ENCODE measurements at regions not wholly inside any gene's neighbourhood (a gene's known extent, or its start where the extent isn't known, plus 50 kb on each side); places are given as distances from the start of the nearest gene placed in this dataset.
A peak's percentile ranks its signal among the peaks of the same experiment; 100 is the strongest.
"Not testable (repeated sequence)": the region's sequence is repeated elsewhere in the genome, so short reads cannot be mapped to it uniquely, and the experiment has no call there.

GRCh38 chr18:60123031-60123430 lies 223.2 kb downstream of the PMAIP1 start:
- no peak for DNase-seq

- DNase-seq = no peak
Observed at GRCh38 chr18:60122339-60122738, 222.5 kb downstream of the PMAIP1 start.

- DNase-seq = no peak
Observed at GRCh38 chr18:60120231-60120750, 220.5 kb downstream of the PMAIP1 start.

- no peak for DNase-seq
Observed at GRCh38 chr18:60117321-60117720, 217.5 kb downstream of the PMAIP1 start.

DNA sequence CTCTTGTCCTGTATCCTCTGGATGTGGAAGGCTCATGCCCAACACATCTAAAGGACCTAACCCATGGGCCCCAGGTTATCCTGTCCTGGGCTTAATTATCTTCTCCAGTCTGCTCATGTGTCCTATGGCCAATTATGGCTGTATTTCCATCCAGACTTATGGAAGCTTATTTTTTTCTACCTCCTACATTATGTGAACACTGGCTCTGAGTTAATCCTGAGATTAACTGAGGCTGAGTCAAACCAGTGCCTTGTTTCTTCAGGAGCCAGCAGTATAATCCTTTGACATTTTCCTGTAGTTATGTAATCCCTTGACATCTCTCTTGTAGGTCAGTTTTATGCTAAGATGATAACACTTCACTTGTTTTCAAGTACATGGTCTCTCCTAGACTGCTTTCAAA lies 213.6 kb downstream of the PMAIP1 start:
- DNase-seq = no peak

GRCh38 chr18:60112369-60112768 lies 212.6 kb downstream of the PMAIP1 start:
- no peak for DNase-seq

DNA sequence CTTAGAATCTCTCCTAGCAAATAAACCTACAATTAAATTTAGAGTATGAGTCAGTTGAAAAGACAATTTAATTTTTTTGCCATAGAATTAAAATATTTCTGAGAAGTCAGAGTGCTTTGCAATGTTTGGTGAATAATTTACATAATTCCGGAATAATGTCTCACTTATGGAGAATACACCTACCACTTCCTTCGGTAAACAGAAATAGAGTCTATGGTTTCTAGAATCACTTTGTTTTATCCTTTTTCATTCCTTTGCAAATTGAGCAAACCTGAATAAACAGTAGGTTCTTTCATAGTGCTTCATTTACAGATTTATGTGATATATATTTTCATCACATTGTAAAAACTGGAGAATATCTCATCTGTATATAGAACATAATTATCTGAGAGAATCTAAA lies 211.7 kb downstream of the PMAIP1 start:
- no peak for DNase-seq

DNA sequence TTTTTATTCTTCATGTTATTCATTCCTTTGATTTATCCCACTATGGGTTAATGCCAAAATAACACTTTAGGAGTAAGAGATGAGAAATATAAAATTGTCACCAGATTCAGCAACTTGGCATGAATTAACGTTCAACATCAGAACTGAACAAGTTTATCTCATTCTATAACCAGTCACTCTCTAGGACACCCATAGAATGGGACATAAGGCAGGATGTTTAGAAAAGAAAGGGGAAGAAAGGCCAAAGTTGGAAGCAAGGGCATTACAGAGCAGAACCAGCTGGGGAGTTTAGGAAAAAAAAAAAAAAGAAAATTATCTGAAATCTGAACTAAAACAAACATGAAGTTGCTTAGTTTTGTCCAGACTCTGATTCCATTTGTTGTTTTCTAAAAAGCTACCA lies 211.0 kb downstream of the PMAIP1 start:
- no peak for DNase-seq

- DNase-seq = no peak
Observed at GRCh38 chr18:60100778-60101177, 201.0 kb downstream of the PMAIP1 start.

- no peak for DNase-seq
Observed at GRCh38 chr18:60099709-60100108, 199.9 kb downstream of the PMAIP1 start.

- no peak for DNase-seq
Observed at GRCh38 chr18:60096428-60096827, 196.6 kb downstream of the PMAIP1 start.

DNA sequence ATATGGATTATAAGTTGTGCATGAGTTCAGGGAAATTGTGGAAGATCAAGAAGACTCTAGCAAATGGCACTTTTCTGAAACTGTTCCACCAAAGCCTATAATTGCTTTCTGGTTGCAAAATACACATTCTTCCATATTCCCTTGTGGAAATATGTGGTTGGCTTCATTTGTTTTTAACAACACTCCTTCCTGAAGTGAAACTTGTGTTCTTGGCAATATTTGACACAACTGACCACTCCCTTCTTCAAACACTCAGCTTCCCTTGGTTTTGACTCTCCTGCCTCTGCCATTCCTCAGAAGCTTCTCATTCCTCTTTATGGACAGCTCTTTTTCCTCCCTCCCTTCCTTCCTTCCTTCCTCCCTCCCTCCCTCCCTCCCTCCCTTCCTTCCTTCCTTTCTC lies 192.3 kb downstream of the PMAIP1 start:
- no peak for DNase-seq

GRCh38 chr18:60090170-60090569 lies 190.4 kb downstream of the PMAIP1 start:
- no peak for DNase-seq

DNA sequence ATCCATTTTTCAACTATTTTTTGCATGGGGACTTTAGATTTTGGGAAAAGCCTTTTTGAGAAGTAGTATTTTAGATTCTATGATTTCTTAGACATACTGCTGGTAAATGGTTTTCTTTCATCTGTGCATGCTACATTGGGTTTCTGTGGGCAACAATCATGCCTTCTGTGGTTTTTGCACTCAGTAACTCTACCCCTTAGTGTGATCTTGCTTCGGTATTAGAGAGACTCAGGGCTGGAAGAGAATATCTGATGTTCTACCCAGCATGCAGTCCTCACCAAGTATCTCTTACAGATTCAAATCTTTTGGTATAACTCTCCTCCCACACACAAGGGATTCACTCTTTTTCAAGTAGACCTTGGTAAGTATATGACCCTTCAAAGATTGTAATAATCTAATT lies 183.0 kb downstream of the PMAIP1 start:
- DNase-seq = no peak

GRCh38 chr18:60082282-60082681 lies 182.5 kb downstream of the PMAIP1 start:
- no peak for DNase-seq

DNA sequence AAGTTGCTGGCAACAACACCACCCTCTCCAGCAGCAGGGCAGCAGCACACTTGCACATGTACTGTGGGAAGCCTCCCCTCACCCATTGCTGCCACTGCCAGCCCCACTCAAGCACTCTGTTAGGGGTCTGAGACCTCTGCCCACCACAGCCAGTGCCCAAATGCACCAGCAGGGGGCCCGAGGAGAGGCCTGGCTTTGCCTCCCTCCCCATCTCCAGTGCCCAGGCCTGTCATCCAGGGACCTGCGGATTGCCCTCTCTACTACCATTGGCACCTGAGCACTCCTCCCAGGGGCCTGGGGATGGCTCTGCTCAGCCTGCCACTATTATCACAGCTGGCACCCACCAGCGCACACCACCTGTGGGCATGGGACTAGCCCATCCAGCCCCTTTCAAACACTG lies 175.7 kb downstream of the PMAIP1 start:
- DNase-seq = no peak

GRCh38 chr18:60070631-60071030 lies 170.8 kb downstream of the PMAIP1 start:
- DNase-seq = peak; percentile 35

DNA sequence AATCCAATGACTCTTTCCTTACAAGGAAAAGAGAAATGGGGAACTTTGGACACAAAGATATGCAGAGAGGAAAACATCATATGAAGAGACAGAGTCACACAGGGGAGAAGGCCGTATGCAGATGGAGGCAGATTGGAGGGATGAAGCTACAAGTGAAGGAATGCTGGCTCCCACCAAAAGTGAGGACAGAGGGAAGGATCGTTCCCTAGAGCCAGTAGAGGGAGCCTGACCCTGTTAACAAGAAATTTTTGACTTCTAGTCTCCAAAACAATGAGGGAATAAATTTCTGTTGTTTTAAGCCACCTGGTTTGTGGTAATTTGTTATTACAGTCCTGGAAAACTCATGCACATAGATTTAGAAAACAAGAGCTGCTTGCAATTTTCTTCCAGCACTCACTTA lies 169.3 kb downstream of the PMAIP1 start:
- DNase-seq = no peak

- DNase-seq = peak; percentile 19
Observed at GRCh38 chr18:60067426-60068210, 167.8 kb downstream of the PMAIP1 start.

- no peak for DNase-seq
Observed at GRCh38 chr18:60066219-60066975, 166.6 kb downstream of the PMAIP1 start.

DNA sequence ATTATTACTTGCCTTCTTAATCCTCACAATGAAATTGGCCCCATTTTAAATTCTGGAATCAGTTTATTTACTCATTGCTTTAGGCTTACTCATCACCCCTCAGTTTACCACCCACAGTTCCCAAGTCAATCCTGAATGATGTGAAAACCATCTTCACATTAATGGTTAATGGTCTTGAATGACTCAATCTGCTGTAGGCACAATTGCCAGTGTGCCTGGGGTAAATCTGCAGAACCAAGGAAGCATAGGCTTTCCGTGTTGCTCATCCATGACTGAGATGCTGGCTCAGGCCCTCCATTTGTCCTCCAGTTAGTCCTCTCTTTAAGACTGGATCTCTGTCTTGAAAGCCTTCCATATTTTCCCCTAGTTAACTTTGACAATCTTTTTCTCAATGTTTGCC lies 164.5 kb downstream of the PMAIP1 start:
- peak; percentile 80 for DNase-seq

DNA sequence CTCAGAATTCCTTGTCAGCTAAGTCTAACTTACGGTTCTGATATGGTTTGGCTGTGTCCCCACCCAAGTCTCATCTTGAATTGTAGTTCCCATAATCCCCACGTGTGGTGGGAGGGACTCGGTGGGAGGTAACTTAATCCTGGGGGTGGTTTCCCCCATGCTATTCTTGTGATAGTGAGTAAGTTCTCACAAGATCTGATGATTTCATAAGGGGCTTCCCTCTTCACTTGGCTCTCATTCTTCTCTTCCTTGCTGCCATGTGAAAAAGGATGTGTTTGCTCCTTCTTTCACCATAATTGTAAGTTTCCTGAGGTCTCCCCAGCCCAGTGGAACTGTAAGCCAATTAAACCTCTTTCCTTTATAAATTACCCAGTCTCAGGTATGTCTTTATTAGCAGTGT lies 163.0 kb downstream of the PMAIP1 start:
- DNase-seq = not testable (repeated sequence)

GRCh38 chr18:60062396-60062795 lies 162.6 kb downstream of the PMAIP1 start:
- no peak for DNase-seq

- DNase-seq = peak; percentile 35
Observed at GRCh38 chr18:60060578-60060977, 160.8 kb downstream of the PMAIP1 start.
